NCI-H748 treated with DMSO at 0.1 percent for 48 hours (cell line): ENCODE measurements at regions not wholly inside any gene's neighbourhood (a gene's known extent, or its start where the extent isn't known, plus 50 kb on each side); places are given as distances from the start of the nearest gene placed in this dataset.

Experiments
- DNase-seq: peaks from one replicate; lab custom pipeline; 2025; lab: John Stamatoyannopoulos, UW

DNA sequence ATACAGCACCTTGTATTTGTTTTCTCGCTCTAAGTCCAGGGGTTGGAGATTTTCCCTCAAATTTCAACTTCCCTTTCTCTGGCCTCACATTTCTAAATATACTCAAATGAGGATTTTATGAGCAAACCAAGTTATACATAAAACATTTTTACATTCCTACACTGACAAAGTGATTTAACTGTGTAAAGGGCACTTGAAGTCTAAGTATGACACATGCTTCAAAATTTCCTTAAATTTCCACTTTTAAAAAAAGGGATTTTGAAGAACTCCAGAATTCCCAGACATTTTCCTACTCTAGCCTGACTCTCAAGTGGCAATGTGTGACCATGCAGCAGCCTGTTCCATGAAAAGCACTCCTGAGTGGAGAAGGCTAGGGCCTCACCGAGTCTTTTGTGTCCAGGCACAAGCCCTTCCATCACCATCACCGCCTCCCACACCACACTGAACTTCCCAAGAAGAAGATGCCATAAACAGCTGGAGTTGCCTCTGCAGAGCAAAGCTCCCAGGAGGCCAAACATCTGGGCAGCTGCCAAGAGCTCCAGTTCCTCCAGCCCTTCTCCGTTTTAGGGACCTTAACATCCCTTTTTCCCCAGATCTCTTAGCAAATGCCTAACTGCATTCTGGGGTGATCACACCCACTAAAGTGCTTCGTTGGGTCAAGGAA is 68.9 kb downstream of the NCR2 start:
- DNase-seq = no peak

DNA sequence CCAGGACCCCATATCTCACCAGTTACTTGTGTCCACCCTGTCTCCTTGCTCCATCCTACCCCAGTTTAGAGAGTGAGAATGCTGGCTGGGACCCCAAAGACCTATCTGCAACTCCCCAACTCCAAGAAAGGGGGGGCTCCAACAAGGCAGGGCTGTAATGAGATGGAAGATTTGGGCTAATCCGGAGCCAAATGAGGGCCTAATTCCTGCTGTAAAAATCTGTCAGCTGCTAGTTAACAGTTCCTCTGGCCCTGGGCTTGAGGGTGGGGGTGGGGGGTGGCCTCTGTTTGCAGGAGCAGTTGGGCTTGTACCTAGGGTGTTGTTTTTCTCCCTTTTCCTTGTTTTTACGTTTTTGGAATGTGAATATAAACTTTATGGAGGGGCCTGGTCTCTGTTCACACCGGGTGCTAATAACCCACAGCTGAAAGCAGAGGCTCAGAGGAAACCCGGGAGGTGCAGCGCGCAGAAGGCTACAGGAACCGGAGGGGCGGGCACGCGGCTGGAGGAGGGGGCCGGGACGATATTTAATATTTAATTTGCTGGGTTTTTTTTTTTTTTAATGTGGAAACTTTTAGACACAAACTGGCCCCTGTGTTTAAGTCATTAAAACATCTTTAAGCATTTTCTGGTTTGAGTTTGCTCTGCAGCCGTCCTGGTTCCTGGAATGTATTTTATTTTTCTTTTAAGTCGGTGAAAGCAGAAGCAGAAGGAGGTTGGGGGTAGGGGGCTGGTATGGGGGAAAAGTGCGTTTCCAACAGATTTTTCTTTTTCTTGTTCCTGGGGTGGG is 70.7 kb downstream of the NCR2 start:
- DNase-seq = no peak

DNA sequence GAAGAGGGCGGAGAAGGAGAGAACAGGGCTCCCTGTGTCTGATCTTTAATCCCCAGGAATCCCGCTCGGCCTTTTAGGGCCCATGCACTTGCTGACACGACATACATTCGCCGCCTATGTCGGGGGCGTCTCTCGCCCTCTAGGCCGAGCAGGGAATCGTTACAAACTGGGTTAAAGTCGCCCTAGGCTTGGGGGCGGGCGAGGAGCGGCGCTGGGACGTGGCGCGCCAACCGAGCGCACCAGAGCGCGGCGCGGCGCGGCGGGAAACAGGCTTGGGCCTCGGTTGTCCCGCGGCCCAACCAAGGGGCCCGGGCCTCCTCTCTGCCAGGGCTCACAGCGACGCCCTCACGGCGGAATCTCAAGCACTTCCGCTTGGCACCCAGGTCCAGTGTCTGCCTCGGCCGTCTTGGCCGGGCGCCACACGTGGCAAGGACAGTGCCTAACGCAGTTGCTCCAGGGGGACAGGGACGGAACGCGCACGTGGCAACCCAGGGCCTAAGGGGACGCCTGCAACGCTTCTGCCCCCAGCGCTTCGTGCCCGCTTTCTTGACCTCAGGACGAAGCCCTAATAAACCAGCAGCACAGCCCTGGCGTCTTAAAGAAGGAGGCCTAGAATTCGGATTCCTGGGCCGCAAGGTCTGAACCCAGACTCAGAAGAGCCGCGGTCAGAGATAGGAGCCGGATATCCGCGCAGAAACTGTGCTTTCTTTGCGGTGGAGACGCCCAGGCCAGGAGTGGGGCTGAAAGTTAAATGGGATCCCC is 71.5 kb downstream of the NCR2 start:
- no peak for DNase-seq

DNA sequence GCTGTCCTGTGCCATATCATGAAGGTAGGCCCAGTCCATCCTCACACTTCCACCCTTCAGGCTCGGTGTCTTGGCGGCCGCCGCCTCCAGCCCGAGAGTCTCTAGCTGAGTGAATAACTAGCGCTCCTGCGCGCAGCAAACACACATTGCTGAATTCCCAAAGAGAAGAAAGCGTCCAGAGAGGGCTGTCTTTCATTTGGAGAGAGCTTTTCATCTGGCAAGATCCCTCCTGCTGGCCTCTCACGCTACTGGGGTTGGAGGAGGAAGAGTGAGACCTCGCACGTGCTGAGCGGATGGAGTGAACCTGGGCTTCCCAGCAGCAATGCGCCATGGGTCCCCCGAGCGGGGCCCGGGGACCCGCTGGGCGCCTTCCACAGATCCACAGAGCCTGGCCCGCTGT is 73.2 kb downstream of the NCR2 start:
- DNase-seq = no peak

DNA sequence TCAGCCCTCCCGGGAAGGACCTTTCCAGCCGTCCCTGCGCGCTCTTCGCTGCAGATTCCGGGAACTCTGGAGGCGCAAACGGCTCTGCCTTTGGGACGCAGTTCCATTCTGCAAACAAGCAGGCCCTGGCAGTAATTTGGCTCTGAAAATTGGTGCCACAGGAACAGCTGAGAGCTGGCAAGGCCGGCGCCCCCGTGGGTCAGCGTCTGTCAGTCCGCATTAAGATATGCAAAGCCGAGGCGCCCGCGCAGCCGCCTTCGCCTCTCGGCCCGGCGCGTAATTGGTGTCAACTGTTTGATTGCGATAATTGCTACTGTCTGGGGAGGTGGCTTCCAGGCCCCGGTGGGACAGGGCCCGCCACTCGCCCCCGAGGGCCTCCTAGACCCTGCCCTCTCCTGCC is 73.6 kb downstream of the NCR2 start:
- DNase-seq = no peak

DNA sequence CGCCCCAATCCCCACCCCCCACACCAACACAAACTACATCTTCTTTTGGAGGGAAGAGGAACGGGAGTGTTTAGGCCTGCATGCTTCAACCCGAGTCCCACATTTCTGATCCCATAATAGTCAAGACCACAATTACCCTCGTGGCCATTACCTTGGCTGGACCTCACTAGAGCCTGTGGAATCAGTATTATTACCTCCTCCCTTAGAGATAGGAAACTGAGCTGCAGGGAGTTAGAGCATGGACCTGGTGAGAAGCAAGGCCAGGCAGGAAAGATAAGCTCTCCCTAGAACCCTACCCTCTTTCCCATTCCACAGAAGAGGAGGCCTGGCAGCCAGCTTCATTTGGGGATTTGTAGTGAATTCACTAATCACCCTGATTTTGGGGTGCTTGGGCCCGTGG is 74.1 kb downstream of the NCR2 start:
- no peak for DNase-seq

DNA sequence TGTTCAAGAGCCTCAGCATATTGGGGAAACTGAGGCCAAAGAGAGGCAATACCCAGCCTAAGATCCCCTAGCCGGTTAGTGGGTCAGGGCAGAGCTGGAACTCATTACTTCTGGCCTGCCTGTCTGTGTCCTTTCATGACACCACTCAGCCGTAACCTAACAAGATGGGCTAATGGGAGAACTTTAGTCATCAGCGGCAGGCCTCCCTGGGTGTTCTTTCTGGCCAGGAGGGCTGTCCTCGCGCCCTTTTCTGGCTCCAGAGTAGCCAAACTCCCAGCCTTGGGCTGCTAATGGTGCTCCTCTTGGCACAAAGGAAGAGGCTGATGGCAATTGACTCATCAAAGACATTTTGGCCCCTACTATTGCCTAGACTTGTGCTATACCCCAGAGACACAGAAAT is 76.6 kb downstream of the NCR2 start:
- DNase-seq = no peak

DNA sequence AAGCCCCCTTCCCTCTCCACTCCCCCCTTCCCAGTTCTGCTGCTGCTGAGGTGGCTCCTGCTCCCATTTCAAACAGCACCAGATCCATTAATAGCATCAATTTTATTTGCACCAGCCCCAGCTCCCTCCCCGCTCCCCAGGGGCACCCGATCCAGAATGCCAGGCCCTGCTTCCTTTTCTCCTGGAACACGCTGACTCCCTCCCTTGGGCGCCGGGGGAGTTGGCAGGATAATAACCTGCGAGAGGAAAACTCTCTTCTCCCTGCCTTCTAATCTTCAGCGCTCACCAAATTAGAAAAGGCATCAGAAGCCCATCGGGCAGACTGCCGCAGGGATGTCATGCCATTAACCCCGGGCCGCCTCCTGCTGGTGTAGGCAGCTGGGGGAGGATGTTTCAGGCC is 77.8 kb downstream of the NCR2 start:
- no peak for DNase-seq

DNA sequence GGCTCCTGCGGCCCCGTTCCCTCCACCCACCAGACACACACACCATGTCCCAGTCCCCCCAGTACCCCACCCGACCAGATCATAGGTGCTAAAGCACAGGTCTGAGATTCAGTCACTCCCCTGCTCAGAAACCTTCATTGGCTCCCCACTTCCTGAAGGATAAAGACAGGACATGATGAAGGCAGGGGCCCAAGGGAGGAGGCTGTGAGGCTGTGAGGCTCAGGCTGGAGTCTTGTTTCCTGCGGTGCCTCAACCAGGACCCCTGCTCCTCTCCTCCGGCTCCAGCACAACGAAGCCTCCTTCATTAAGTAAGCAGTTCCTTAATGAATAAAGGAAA is 81.1 kb downstream of the NCR2 start:
- no peak for DNase-seq

DNA sequence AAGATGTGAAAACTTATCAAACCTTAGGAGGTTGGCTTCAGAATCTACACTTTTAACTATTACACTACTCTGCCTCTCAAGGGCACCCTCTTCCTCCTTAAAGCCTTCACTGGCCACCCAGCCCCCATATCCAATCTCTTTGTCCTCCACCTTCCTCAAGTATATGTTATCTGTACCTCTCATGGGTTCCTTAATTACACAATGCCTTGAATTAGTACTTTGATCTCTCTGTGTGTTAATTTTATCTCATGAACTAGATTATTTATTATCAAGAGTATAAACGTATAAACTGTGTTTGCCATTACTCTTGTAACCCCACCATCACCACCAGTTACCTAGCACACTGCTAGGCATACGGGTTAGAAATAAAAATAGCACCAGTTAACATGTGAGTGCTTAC is 83.3 kb downstream of the NCR2 start:
- DNase-seq = no peak

DNA sequence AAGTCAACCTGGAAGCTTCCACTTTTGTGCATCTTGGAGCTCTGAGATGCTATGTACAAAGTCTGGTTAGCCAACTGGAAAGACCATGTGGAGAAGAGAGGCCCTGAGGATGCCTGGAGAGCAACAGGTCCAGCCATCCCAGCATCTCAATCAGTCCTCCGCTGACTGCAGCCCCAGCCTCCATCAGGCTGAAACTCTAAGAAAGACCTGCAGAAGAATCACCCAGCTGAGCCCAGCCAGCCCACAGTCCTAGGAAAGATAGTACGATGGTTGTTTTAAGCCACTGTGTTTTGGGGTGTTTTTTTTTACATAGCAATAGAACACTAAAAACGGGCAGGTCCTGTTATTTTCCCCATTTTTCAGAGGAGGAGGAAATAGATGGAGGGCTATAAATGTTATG is 84.0 kb downstream of the NCR2 start:
- DNase-seq = no peak

DNA sequence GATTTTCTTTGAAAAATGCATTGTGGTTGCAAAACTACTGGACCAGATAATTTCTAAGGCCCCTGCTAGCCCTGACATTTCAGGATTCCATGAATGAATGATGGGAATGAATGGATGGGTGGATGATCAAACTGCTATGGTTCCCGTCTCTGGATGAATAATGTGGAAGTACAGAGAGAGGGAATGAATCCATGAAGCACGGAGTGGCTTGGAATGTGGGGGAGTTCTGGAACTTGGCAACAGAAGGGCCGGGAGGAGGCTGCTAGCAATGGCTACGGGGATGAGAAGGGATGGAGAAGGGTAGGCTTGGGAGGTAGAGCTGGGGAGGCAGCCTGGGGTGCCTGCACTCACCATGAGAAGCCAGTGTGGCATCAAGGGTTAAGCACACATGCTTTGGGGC is 84.8 kb downstream of the NCR2 start:
- no peak for DNase-seq

DNA sequence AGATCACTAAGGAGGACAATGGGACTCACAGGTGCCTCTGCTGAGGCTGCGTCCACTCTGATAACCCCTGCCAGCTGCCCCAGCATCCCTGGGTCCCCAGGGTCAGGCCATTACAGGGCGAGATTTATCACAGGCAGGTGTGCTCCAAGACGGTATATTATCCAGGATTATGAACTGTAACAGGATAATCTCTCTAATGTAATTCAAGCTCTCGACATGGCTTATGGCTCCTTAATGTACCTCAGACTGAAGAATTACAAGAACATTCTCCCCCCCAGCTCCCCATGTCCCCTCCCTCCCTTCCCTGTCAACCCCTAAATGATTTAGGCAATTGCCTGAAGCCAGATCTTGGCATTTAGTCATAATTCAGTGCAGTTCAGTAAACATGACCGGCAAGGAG is 86.8 kb downstream of the NCR2 start:
- DNase-seq = no peak

DNA sequence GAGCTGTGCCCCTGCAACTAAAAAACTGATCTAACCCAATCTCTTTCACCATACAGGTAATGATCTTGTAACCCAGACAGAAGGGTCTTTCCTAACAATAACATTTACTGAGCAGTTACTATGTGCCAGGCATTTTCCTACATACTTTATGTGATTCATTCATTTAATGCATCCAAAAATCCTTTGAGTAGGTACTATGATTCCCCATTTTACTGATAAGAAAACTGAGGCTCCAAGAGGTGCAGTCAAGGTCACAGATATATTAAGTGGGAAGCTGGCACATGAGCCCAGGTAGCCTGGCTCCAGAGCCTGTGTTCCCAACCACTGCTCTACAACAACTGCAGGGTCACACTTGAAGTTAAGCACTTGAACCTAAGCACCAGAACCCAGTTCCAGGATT is 87.6 kb downstream of the NCR2 start:
- no peak for DNase-seq

DNA sequence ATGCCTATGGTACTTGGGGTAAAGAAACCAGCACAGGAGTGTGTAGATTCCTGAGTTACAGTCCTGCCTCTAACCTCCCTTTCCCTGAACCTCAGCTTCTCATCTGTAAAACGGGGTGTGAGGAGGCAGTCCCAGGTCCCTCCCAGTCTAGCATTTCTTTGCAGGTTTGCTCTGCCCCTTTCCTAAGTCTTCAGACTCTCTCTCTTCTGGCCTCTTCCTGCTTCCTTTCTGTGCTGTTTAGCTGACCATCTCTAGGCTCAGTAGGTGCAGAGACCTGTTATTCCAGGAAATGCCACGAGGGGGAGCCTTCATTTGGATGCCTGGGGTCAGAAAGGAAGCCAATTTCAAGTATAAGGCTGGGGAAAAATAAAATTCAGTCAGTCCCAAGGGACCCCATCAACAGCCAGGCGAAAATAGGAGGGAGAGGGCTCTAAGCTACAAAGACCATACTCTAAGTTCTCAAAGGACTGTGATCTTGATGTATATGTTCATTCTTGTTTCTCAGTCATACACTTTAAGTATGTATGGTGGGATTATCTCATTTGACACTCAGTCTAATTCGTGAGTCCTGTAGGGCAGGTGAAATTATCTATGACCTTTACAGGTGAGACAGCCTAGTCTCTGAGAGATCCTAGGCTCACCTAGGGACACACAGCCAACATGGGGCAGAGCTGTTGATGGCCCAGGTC is 89.1 kb downstream of the NCR2 start:
- peak; percentile 90 for DNase-seq

DNA sequence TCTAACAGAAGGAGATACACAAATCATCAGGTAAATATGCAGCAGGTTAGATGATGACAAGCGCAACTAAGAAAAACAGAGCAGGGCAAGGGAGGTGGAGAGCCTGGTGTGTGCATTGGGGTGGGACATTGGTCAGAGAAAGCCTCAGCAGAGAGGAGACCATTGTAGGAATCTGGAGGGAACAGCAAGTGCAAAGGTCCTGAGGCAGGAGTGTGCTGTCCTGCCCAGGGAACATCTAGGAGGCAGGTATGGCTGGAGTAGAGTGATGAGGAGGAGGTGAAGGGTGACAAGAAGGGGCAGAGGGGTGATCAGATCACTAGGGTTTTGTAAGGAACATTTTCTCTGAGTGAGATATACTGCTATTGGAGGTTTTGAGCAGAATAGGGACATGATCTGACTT is 90.1 kb downstream of the NCR2 start:
- DNase-seq = no peak

DNA sequence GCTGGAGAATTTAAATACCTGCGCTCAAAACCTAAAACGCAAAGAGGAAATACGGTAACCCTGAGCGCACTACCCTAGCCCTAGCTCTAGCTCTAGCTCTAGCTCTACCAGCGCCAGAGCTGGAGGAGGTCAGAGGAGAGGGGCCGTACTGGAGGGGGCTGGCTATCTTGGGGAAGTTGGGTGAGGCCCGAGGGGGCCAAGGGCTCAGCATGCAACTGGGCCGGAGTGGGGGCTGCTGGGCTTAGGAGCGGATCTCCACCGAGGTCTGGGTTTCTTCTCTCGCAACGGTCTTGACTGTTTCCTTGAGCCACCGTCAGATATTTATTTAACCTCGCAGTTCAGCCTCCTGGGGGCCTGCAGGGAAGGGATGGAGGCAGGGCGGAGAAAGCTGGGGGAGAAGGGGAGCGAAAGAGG is 91.0 kb downstream of the NCR2 start:
- no peak for DNase-seq

DNA sequence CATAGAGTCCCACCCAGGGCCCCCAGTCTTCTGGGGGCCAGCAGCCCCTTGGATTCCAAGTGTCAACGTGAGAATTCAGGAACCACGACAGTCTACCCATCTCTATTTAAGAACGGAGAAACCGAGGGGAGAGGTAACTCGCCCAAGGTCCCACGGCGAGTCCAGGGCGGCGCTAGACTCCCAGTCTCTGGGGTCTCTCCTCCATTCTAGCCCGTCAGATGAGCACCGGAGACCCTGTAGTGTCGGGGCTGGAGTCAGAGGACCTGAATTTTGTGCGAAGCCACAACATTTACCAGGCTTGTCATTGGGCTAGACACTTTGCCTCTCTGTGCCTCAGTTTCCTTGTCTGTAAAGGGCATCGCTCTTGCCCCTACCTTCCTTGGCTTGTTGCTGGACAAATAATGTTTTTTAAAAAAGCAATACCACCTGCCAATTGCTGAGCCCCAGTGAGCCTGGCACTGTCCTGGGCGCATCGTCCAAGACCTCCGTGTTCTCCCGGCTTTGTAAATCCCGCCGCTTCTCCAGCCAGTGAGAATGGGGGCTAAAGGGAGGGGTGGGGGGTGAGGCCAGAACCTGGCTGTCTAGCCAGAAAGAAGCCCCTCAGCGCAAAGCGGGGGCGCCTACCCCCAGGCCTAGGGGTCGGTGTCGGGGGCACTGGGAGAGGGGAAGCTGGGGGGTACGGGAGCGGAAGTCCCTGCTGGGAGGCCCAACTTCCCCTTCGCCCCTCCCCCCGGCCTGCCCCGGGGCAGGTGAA is 91.7 kb downstream of the NCR2 start:
- DNase-seq = no peak

DNA sequence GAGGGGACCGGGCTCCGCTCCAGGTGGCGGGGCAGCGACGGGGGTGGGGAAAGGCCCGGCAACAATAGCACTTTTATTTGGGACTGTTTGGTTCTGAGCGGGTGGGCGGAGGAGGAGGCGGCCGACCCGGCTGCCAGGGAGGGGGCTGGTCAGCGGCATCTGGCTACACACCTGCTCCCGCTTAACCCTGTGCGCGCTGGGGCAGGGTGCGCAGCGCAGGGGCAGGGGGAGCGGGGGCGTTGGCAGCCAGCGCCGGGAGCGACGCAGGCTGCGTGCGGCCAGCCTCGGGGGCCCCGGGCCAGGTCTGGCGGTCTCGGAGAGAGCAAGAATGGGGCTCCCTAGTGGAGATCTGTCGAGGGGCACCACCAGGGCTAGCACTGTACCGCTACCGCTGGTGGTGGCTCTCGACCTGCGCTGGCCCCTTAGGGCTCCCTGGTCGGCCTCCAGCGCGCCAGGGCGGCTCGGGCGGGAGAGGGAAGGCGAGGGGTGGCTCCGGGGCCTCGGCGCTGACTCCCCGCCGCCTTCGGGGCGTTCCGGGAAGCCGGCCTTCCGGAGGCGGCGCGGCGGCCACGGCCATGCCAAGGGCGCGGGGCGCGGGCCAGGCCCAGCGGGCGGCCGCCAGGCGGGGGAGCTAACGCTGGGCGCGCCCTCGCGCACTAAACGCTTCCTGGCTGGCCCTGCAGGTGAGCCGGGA is 92.4 kb downstream of the NCR2 start:
- DNase-seq = peak; percentile 42

DNA sequence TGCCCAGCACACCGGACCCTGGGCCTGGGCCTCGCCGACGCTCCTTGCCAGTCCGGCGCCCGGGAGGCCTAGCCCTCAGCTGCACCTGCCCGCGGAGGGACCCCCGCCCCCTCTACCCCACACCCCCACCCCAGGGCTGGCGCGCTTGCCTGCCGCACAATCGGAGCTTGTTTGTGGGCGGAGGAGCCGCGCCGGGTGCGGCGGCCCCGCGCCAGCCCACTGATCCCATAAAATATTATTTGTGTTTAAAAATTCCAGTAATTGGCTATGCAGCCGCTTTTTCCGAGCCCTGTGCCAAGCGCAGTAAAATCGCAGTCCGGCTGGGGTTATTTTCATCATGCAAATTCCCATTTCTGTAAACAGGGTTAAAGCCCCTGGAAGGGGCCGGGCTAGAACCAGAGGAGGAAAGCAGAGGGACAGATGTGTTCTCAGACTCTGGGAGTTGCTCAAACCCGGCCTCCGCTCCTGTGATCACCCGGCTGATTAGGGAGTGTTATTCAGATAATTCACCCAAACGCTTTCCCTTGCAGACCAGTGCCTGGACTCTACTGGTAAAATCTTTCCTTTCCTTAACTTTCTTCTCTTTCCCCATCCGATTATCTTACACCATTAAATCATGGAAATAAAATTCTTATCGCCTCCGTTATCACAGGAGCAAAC is 93.1 kb downstream of the NCR2 start:
- DNase-seq = peak; percentile 41

DNA sequence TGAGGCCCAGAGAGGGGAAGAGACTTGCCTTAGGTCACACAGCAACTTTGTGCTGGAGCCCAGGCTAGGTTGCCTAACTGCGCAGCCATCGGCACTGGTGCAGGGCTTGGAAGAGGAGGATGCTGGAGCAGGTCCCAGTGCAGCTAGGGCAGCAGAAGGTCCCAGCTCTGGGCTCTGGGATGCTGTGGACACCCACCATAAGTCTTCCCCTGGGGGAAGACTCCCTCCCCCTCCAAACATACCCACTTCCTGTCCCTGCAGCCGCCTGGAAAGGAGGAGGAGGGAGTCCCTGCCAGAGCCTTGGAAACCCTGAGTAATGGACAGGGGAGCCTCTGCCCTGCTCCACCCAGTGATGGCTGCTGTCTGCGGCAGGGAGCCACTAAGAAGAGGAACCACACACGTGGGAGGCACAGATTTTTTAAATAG is 93.6 kb downstream of the NCR2 start:
- DNase-seq = no peak
